Pancreas (tissue), 10 donors: ENCODE measurements at regions not wholly inside any gene's neighbourhood (a gene's known extent, or its start where the extent isn't known, plus 50 kb on each side); places are given as distances from the start of the nearest gene placed in this dataset.

Experiments used
- ATAC-seq, 4 donors: fragments of 200-7000 bp; cut with Tn5 transposase; one replicate each; pipeline versions ENCODE4 v1.8.0 to v1.9.1; 2020; ENCODE audit warnings: mild to moderate bottlenecking in 4 of 4, moderate library complexity in 4 of 4
- DNase-seq, 6 donors: peaks; one replicate each; pipeline ENCODE4 v3.0.0-alpha.2; 2020
- FAIRE-seq: peaks from 2 replicates; lab custom pipeline; 2012; peaks lifted over from hg19 to GRCh38; lab: Jason Lieb, UNC
- H3K27ac ChIP-seq, 4 donors: fragments of 200-600 bp; sonication (generic); 1 replicate in 3 of 4; 2 replicates in 1 of 4; pipeline versions ENCODE4 v1.5.0 to v1.8.0; 2020
- H3K27me3 ChIP-seq, 4 donors: fragments of 200-600 bp; one replicate each; pipeline ENCODE4 v1.8.0; 2021
- H3K36me3 ChIP-seq, 3 donors: fragments of 200-600 bp; sonication (generic) in 1 of 3; one replicate each; pipeline versions ENCODE4 v1.5.0 to v1.8.0; 2020 to 2021
- H3K4me1 ChIP-seq, 3 donors: fragments of 200-600 bp; one replicate each; pipeline ENCODE4 v1.8.0; 2021
- H3K4me3 ChIP-seq, 4 donors: fragments of 200-600 bp; sonication (generic) in 2 of 4; one replicate each; pipeline versions ENCODE4 v1.5.0 to v1.8.0; 2020 to 2021
- H3K9me3 ChIP-seq, 4 donors: fragments of 200-600 bp; one replicate each; pipeline ENCODE4 v1.8.0; 2021
- WGBS, 2 donors: extraction: QIAGEN DNeasy Blood & Tissue Kit; methylation state at CpG; one replicate each; pipeline ENCODE4 v1.1.7; 2013; 5-methylcytosine and 5-hydroxymethylcytosine counted together
- intact Hi-C, 3 donors: fragments of 100-400 bp; cut with DNase I; formaldehyde crosslinking; loops; one replicate each; pipeline versions ENCODE4 v1.11.1 to v1.14.2; 2022
- TF ChIP-seq, protein P1 (sequence below), 4 donors: fragments of 200-600 bp; sonication (generic) in 3 of 4; IDR thresholded peaks; one replicate each; pipeline versions ENCODE4 v1.5.0 to v1.8.0; 2021; ENCODE audit warnings: antibody characterized with exemption in 4 of 4
- donor health status: healthy with polysubstance abuse.
- donor health status: DM: no; HTN: no; CAD: no; lungs with moderate emphysema.
- donor health status: DM: no; HTN: no; CAD: no.
- donor health status: control.
- donor health status: control.
- donor health status: Bipolar disorder and iron deficiency.
- donor health status: DM: yes; HTN: yes; CAD: no.
- donor health status: DM: no; HTN: no; CAD: no.
- donor health status: DM: no; HTN: no; CAD: no.
- donor health status: DM: yes; HTN: yes; CAD: no.

DNA sequence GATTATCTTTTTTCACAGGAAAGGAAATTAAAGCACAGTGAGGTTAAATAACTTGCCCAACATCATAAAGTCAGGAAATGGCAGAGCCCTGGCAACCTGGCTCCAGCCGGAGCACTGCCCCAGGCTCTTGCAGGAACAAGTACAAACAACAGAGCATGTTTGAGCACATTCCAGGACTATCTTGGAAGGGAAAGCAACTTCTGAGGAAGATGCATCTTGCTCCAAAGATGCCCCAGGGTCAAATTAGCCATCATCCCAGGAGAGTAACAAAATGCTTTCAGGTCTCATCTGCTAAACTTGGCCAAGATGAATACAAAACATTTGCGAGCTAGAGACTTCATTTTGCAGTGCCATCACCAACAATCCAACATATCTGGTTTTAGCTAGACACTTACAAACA, 162.4 kb upstream of the LRRN1 start:
- H3K27ac ChIP-seq: no peak overlapping the region
- H3K9me3 ChIP-seq: no peaks in the 10 kb centered on the region
- DNase-seq: no peak
- FAIRE-seq: no peak
- H3K27me3 ChIP-seq: no peaks in the 10 kb centered on the region
- 77 to 86% methylated on average over 2 of the region's 2 CpGs for WGBS, 2 donors
- no peak for ATAC-seq
- intact Hi-C loops: no loop called here
- TF ChIP-seq, protein P1, sequence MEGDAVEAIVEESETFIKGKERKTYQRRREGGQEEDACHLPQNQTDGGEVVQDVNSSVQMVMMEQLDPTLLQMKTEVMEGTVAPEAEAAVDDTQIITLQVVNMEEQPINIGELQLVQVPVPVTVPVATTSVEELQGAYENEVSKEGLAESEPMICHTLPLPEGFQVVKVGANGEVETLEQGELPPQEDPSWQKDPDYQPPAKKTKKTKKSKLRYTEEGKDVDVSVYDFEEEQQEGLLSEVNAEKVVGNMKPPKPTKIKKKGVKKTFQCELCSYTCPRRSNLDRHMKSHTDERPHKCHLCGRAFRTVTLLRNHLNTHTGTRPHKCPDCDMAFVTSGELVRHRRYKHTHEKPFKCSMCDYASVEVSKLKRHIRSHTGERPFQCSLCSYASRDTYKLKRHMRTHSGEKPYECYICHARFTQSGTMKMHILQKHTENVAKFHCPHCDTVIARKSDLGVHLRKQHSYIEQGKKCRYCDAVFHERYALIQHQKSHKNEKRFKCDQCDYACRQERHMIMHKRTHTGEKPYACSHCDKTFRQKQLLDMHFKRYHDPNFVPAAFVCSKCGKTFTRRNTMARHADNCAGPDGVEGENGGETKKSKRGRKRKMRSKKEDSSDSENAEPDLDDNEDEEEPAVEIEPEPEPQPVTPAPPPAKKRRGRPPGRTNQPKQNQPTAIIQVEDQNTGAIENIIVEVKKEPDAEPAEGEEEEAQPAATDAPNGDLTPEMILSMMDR (IDR thresholded peaks at IDR 0.05): no peak
- H3K4me1 ChIP-seq: no peaks in the 10 kb centered on the region
- no peaks in the 10 kb centered on the region for H3K36me3 ChIP-seq
- no peak overlapping the region for H3K4me3 ChIP-seq

DNA sequence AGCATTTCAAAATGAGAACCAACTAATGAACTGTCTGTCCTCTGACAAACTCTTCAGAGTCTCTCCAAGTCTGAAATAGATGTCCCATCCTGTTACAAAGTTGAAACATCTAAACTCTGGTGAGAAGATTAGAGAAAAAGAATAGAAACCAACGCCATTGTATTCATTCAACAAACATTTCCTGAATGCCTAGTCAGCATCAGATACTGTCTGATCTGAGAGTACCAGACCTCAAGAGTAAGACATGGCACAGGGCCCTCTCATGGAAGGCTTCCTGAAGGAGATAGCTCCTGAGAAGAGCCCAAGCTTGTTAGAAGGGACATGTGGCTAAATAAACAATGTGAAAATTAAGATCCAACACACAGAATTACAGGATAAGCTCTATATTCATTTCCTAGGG, 164.1 kb upstream of the LRRN1 start:
- Histone ChIP-seq H3K4me1 (no peaks in the 10 kb centered on the region), H3K27ac (no peak overlapping the region), H3K36me3 (no peaks in the 10 kb centered on the region), H3K9me3 (no peaks in the 10 kb centered on the region), H3K4me3 (no peak overlapping the region), H3K27me3 (no peaks in the 10 kb centered on the region)
- TF ChIP-seq, protein P1 (IDR thresholded peaks at IDR 0.05): no peak
- ATAC-seq (no peak), DNase-seq (no peak), FAIRE-seq (no peak)
- intact Hi-C loops: no loop called here
- 61 to 72% methylated on average over 1 of the region's 1 CpG for WGBS, 2 donors

DNA sequence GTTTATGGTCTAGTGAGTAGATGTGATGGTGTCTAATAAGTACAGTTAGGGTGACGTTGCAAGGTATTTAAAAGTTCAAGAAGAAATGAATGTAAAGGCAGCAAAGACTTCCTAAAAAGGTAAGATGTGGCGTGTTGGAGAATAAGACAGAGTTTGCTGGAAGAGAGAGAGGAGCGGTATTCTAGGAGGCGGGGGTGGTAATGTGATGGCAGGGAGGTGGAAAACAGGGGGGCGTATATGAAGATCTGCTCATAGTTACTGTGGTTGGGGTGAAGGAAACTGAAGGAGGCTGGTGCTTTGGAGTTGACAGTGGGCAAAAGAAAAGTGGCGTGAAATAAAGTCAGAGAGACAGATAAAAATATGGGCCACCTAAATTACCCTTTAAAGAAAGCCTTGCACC, 164.9 kb upstream of the LRRN1 start:
- no peaks in the 10 kb centered on the region for H3K36me3 ChIP-seq
- H3K9me3 ChIP-seq: no peaks in the 10 kb centered on the region
- intact Hi-C loops: no loop called here
- H3K27ac ChIP-seq: no peak overlapping the region
- ATAC-seq (no peak), DNase-seq (no peak), FAIRE-seq (no peak)
- H3K4me1 ChIP-seq: no peaks in the 10 kb centered on the region
- TF ChIP-seq, protein P1 (IDR thresholded peaks at IDR 0.05): no peak
- H3K27me3 ChIP-seq: no peaks in the 10 kb centered on the region
- no peak overlapping the region for H3K4me3 ChIP-seq
- 88 to 94% methylated on average over 6 of the region's 6 CpGs for WGBS, 2 donors

DNA sequence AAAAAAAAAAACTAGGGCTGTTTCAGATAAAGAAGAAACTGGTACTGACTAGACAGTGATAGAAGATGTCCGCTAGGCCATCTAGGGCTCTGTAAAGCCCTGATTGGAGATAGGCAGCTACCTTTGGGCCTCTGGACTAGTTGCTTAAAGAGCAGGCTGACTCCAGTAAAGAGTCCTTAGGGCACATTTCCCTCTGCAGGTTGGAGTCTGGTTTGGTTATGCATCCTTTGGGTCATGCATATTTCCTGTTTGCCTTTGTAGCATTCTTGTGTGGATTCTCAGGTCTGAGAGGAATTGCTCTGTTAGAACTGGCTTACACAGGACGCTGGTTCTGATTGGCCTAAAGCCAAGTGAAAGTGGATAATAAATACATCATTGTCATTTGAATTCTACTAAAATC, 165.5 kb upstream of the LRRN1 start:
- Histone ChIP-seq H3K9me3 (no peaks in the 10 kb centered on the region), H3K27ac (no peak overlapping the region), H3K36me3 (no peaks in the 10 kb centered on the region), H3K27me3 (no peaks in the 10 kb centered on the region), H3K4me1 (no peaks in the 10 kb centered on the region), H3K4me3 (no peak overlapping the region)
- intact Hi-C loops: no loop called here
- WGBS, 2 donors: 51 to 79% methylated on average over 2 of the region's 2 CpGs
- no peak for FAIRE-seq
- no peak for DNase-seq
- ATAC-seq: no peak
- TF ChIP-seq, protein P1 (IDR thresholded peaks at IDR 0.05): no peak

DNA sequence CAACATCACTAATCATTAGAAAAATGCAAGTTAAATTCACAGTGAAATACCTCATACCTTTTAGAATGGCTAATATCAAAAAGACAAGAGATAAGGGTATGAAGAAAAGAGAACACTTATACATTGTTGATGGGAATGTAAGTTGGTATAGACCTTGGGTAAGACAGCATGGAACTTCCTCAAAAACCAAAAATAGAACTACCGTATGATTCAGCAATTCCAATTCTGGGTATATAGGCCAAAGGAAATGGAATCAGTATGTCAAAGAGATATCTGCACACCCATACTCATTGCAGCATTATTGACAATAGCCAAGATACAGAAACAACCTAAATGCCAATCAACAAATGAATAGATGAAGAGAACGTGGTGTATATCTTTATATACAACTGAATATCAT, 166.8 kb upstream of the LRRN1 start:
- TF ChIP-seq, protein P1 (IDR thresholded peaks at IDR 0.05): no peak
- H3K27me3 ChIP-seq: no peaks in the 10 kb centered on the region
- DNase-seq: no peak
- no peak overlapping the region for H3K27ac ChIP-seq
- no peaks in the 10 kb centered on the region for H3K9me3 ChIP-seq
- no peak overlapping the region for H3K4me3 ChIP-seq
- H3K36me3 ChIP-seq: no peaks in the 10 kb centered on the region
- FAIRE-seq: no peak
- 75 to 79% methylated on average over 2 of the region's 2 CpGs for WGBS, 2 donors
- H3K4me1 ChIP-seq: no peaks in the 10 kb centered on the region
- intact Hi-C loops: no loop called here
- no peak for ATAC-seq
